ENCODE measurements at regions not wholly inside any gene's neighbourhood (a gene's known extent, or its start where the extent isn't known, plus 50 kb on each side); places are given as distances from the start of the nearest gene placed in this dataset.
"Not testable (repeated sequence)": the region's sequence is repeated elsewhere in the genome, so short reads cannot be mapped to it uniquely, and the experiment has no call there.

DNA sequence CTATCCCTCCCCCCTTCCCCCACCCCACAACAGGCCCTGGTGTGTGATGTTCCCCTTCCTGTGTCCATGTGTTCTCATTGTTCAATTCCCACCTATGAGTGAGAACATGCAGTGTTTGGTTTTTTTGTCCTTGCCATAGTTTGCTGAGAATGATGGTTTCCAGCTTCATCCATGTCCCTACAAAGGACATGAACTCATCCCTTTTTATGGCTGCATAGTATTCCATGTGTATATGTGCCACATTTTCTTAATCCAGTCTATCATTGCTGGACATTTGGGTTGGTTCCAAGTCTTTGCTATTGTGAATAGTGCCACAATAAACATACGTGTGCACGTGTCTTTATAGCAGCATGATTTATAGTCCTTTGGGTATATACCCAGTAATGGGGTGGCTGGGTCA lies 52.3 kb upstream of the MAN1A2 start:
- H3K36me3 ChIP-seq; H3K4me3 ChIP-seq; intact Hi-C loops (cut with micrococcal nuclease); H3K4me1 ChIP-seq; DNase-seq; H3K27ac ChIP-seq (replicated peaks); H3K9me3 ChIP-seq (replicated peaks); H3K27me3 ChIP-seq (ENCODE audit: low read depth): not testable (repeated sequence)

DNA sequence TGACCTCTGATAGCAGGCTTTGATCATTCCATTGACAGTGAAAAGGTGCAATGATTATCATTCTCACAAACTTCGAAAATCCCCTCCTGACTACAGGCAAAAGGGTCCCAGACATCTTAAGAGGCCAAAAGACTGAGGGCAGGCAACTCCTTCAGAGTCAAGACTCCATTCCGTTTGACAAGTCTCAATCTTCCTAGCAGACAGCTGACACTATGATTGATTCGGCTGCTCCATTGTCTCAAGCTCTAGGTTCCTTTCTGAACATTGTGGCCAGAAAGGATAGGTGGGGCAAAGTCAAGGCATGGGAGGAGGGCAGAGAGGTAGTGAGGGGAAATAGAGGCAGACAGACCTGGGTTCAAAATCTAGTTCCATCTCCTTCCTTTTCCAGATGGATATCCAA lies 53.7 kb upstream of the MAN1A2 start:
- DNase-seq: no peak
- Histone ChIP-seq H3K27me3 (ENCODE audit: low read depth) (no peaks in the 10 kb centered on the region), H3K27ac (replicated peaks) (no peak overlapping the region), H3K4me1 (peaks cover 4% of the 10 kb centered on the region), H3K4me3 (no peak overlapping the region), H3K9me3 (replicated peaks) (peaks cover 7% of the 10 kb centered on the region), H3K36me3 (no peaks in the 10 kb centered on the region)
- no peak for TF ChIP-seq CTCF (IDR thresholded peaks at IDR 0.05; ENCODE audit: borderline replicate concordance)
- intact Hi-C loops (cut with micrococcal nuclease): no loop called here

- intact Hi-C loops (cut with micrococcal nuclease): no loop called here
- H3K27me3 ChIP-seq (ENCODE audit: low read depth): no peaks in the 10 kb centered on the region
- TF ChIP-seq CTCF (IDR thresholded peaks at IDR 0.05; ENCODE audit: borderline replicate concordance): peak; percentile 54
- no peak overlapping the region for H3K4me3 ChIP-seq
- H3K9me3 ChIP-seq (replicated peaks): peaks cover 7% of the 10 kb centered on the region
- DNase-seq: no peak
- H3K27ac ChIP-seq (replicated peaks): no peak overlapping the region
- peaks cover 4% of the 10 kb centered on the region for H3K4me1 ChIP-seq
- H3K36me3 ChIP-seq: no peaks in the 10 kb centered on the region
Measured at GRCh38 chr1:117312453-117313138, 54.7 kb upstream of the MAN1A2 start.

GRCh38 chr1:117308311-117308916 lies 58.8 kb upstream of the MAN1A2 start:
- intact Hi-C loops (cut with micrococcal nuclease): no loop called here
- Histone ChIP-seq H3K27ac (replicated peaks) (no peak overlapping the region), H3K4me1 (peaks cover 4% of the 10 kb centered on the region), H3K27me3 (ENCODE audit: low read depth) (no peaks in the 10 kb centered on the region), H3K9me3 (replicated peaks) (no peaks in the 10 kb centered on the region), H3K4me3 (no peak overlapping the region), H3K36me3 (no peaks in the 10 kb centered on the region)
- DNase-seq: no peak
- TF ChIP-seq CTCF (IDR thresholded peaks at IDR 0.05; ENCODE audit: borderline replicate concordance): no peak

DNA sequence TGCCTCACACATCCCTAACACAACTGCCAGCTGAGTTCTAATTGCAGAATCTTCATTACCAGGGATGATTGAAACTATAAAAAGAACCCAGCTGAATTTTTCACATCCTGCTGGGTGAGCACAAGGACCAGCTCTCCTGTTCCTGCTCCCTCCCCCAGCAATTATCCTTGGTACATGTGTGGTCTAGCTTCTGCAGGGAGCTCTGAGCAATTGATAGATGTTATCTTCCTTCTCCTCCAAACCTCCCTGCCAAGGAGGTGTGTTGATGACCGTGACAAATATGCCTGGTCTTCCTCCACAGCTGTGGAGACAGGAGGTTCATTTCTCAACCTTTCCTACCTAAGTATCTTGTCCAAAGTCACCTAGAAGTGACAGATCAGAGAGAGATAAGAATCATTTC lies 65.3 kb upstream of the MAN1A2 start:
- DNase-seq: no peak
- intact Hi-C loops (cut with micrococcal nuclease): no loop called here
- Histone ChIP-seq H3K27ac (replicated peaks) (no peak overlapping the region), H3K4me3 (no peak overlapping the region), H3K9me3 (replicated peaks) (no peaks in the 10 kb centered on the region), H3K36me3 (no peaks in the 10 kb centered on the region), H3K27me3 (ENCODE audit: low read depth) (no peaks in the 10 kb centered on the region), H3K4me1 (no peaks in the 10 kb centered on the region)
- TF ChIP-seq CTCF (IDR thresholded peaks at IDR 0.05; ENCODE audit: borderline replicate concordance): no peak

DNA sequence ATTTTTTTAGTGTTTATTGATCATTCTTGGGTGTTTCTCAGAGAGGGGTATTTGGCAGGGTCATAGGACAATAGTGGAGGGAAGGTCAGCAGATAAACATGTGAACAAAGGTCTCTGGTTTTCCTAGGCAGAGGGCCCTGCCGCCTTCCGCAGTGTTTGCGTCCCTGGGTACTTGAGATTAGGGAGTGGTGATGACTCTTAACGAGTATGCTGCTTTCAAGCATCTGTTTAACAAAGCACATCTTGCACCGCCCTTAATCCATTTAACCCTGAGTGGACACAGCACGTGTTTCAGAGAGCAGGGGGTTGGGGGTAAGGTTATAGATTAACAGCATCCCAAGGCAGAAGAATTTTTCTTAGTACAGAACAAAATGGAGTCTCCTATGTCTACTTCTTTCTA lies 67.1 kb upstream of the MAN1A2 start:
- H3K4me1 ChIP-seq; intact Hi-C loops (cut with micrococcal nuclease); DNase-seq; H3K4me3 ChIP-seq; H3K36me3 ChIP-seq; H3K27ac ChIP-seq (replicated peaks); H3K27me3 ChIP-seq (ENCODE audit: low read depth); H3K9me3 ChIP-seq (replicated peaks): not testable (repeated sequence)

Measured in left ventricle myocardium inferior (tissue), 1 donor.